Endodermal cell (in vitro differentiated cells): ENCODE measurements at regions not wholly inside any gene's neighbourhood (a gene's known extent, or its start where the extent isn't known, plus 50 kb on each side); places are given as distances from the start of the nearest gene placed in this dataset.

ENCODE experiments used
- DNase-seq: peaks from one replicate; pipeline ENCODE4 v3.0.0-alpha.2; 2017
- H3K27ac ChIP-seq: 2 replicates; pipeline ENCODE4 v1.5.1; 2013; ENCODE audit warnings: mild to moderate bottlenecking, low read depth, low read length, moderate library complexity
- H3K27me3 ChIP-seq: 2 replicates; pipeline ENCODE4 v1.6.1; 2013; ENCODE audit warnings: mild to moderate bottlenecking, low read length, moderate library complexity; ENCODE audit not compliant: insufficient read depth, control insufficient read depth, poor library complexity, severe bottlenecking
- H3K36me3 ChIP-seq: 2 replicates; pipeline ENCODE4 v1.7.0; 2013; ENCODE audit warnings: mild to moderate bottlenecking, low read length, moderate library complexity; ENCODE audit not compliant: control insufficient read depth, insufficient read depth
- H3K4me1 ChIP-seq: one replicate; pipeline ENCODE4 v1.7.0; 2013; ENCODE audit warnings: low read length; ENCODE audit not compliant: control insufficient read depth, insufficient read depth
- H3K4me3 ChIP-seq: 2 replicates; pipeline ENCODE4 v1.5.1; 2013; ENCODE audit warnings: mild to moderate bottlenecking, low read length, moderate library complexity
- H3K9ac ChIP-seq: 2 replicates; pipeline ENCODE4 v1.6.1; 2013; ENCODE audit warnings: mild to moderate bottlenecking, low read length, moderate library complexity; ENCODE audit not compliant: poor library complexity, severe bottlenecking; ENCODE audit errors: extremely low read depth
- H3K9me3 ChIP-seq: 2 replicates; pipeline ENCODE4 v1.6.1; 2013; ENCODE audit warnings: mild to moderate bottlenecking, low read length, moderate library complexity; ENCODE audit not compliant: control insufficient read depth
- H3K27ac Mint-ChIP-seq: 2 replicates; pipeline ENCODE4 v1.8.0; 2020; ENCODE audit warnings: mixed read lengths
- H3K27me3 Mint-ChIP-seq: 2 replicates; pipeline ENCODE4 v1.8.0; 2021; ENCODE audit warnings: mild to moderate bottlenecking, mixed read lengths; ENCODE audit not compliant: insufficient read depth
- H3K36me3 Mint-ChIP-seq: 2 replicates; pipeline ENCODE4 v1.8.0; 2020; ENCODE audit warnings: low read depth, mixed read lengths
- H3K4me1 Mint-ChIP-seq: 2 replicates; pipeline ENCODE4 v1.8.0; 2020; ENCODE audit warnings: mixed read lengths
- H3K4me3 Mint-ChIP-seq: 2 replicates; pipeline ENCODE4 v1.8.0; 2020; ENCODE audit warnings: mild to moderate bottlenecking, moderate library complexity, mixed read lengths
- H3K9me3 Mint-ChIP-seq: 2 replicates; pipeline ENCODE4 v1.8.0; 2020; ENCODE audit warnings: mild to moderate bottlenecking, mixed read lengths
- CTCF ChIP-seq: fragments of 200-600 bp; sonication (generic); conservative IDR thresholded peaks from 2 replicates; pipeline ENCODE4 v1.5.0; 2021; ENCODE audit warnings: antibody characterized with exemption, mild to moderate bottlenecking
- WGBS, 2 experiments: methylation state at CpG; one replicate each; pipeline versions ENCODE4 v1.1.5 to v1.1.7; 2013; ENCODE audit warnings: missing lambda C conversion rate in 2 of 2, mixed read lengths in 1 of 2; ENCODE audit not compliant: insufficient coverage in 1 of 2, insufficient read length in 1 of 2; 5-methylcytosine and 5-hydroxymethylcytosine counted together

- WGBS, 2 experiments: 92 to 97% methylated on average over 6 of the region's 6 CpGs
- Histone ChIP-seq H3K27ac (no peak overlapping the region), H3K36me3 (no peaks in the 10 kb centered on the region), H3K9ac (no peak overlapping the region), H3K4me3 (no peak overlapping the region), H3K4me1 (no peaks in the 10 kb centered on the region), H3K9me3 (peaks cover 59% of the 10 kb centered on the region), H3K27me3 (no peaks in the 10 kb centered on the region)
- Mint-ChIP-seq H3K4me3 (no peak overlapping the region), H3K27ac (no peak overlapping the region), H3K27me3 (no peaks in the 10 kb centered on the region), H3K36me3 (peaks cover 39% of the 10 kb centered on the region), H3K9me3 (peaks cover 78% of the 10 kb centered on the region), H3K4me1 (no peaks in the 10 kb centered on the region)
- no peak for TF ChIP-seq CTCF
- DNase-seq: no peak
These were observed 86.2 kb downstream of the SLC25A15 start for GRCh38 chr13:40875583-40875982.

DNA sequence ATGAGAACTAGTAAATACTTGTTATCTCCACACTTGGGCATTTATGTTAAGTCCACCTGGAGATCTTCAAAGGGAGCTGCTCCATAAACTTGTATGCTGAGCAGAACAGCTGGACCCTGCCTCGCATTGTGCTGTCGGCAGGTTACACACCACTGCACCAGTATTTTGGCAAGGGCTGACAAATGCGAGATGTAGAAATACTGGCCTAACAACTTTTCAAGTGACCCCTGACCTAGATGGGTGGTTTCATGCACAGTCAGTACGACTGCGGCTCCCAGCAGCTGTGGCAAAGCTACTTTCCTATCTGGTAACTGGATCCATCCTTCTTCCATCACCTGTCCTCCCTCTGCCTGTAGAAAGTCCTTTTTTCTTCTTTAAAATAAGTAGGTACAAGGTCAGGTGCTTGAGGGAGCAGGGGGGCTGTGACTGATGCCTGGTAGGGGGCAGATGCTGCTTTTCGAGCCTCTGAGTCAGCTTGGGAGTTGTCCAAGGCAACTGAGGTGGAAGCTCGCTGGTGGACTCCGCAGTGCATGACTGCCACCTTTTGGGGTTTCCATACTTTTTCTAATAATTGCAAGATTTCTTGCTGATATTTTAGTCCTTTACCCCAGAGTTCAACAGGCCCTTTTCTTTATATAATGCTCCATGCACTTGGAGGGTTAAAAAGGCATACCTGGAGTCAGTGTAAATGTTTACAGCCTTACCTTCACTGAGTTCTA is 86.8 kb downstream of the SLC25A15 start:
- H3K36me3 ChIP-seq: no peaks in the 10 kb centered on the region

GRCh38 chr13:40878321-40878720 is 88.9 kb downstream of the SLC25A15 start:
- no peaks in the 10 kb centered on the region for H3K4me1 ChIP-seq
- DNase-seq: no peak
- H3K9me3 Mint-ChIP-seq: peaks cover 62% of the 10 kb centered on the region
- no peak for TF ChIP-seq CTCF
- no peak overlapping the region for H3K4me3 Mint-ChIP-seq
- H3K27me3 ChIP-seq: no peaks in the 10 kb centered on the region
- 90 to 94% methylated on average over 2 of the region's 2 CpGs for WGBS, 2 experiments
- no peak overlapping the region for H3K27ac Mint-ChIP-seq
- H3K36me3 Mint-ChIP-seq: peaks cover 39% of the 10 kb centered on the region
- H3K4me3 ChIP-seq: no peak overlapping the region
- no peak overlapping the region for H3K9ac ChIP-seq
- no peaks in the 10 kb centered on the region for H3K36me3 ChIP-seq
- H3K27me3 Mint-ChIP-seq: no peaks in the 10 kb centered on the region
- H3K9me3 ChIP-seq: peaks cover 36% of the 10 kb centered on the region
- H3K27ac ChIP-seq: no peak overlapping the region
- H3K4me1 Mint-ChIP-seq: no peaks in the 10 kb centered on the region

More for the DNA sequence above, 86.8 kb downstream of the SLC25A15 start:
- no peak overlapping the region for H3K4me3 ChIP-seq
- no peak overlapping the region for H3K27ac Mint-ChIP-seq
- H3K9me3 Mint-ChIP-seq: peaks cover 79% of the 10 kb centered on the region
- no peaks in the 10 kb centered on the region for H3K27me3 Mint-ChIP-seq
- 92 to 100% methylated on average over 5 to 8 of the region's 8 CpGs for WGBS, 2 experiments
- no peaks in the 10 kb centered on the region for H3K4me1 Mint-ChIP-seq
- H3K4me1 ChIP-seq: no peaks in the 10 kb centered on the region
- DNase-seq: no peak
- H3K9me3 ChIP-seq: peaks cover 53% of the 10 kb centered on the region
- no peaks in the 10 kb centered on the region for H3K27me3 ChIP-seq
- H3K27ac ChIP-seq: no peak overlapping the region
- no peak for TF ChIP-seq CTCF
- peaks cover 39% of the 10 kb centered on the region for H3K36me3 Mint-ChIP-seq
- H3K9ac ChIP-seq: no peak overlapping the region
- H3K4me3 Mint-ChIP-seq: no peak overlapping the region
